22Rv1 (cell line): ENCODE measurements at regions not wholly inside any gene's neighbourhood (a gene's known extent, or its start where the extent isn't known, plus 50 kb on each side); places are given as distances from the start of the nearest gene placed in this dataset.

ENCODE experiments used
- CTCF ChIP-seq: fragments of 450-650 bp; IDR thresholded peaks from 2 replicates; pipeline ENCODE4 v1.5.1; 2017; ENCODE audit warnings: mild to moderate bottlenecking
- ZFX ChIP-seq: fragments of 450-650 bp; IDR thresholded peaks from 2 replicates; pipeline ENCODE4 v1.6.1; 2017; ENCODE audit warnings: antibody characterized with exemption, borderline replicate concordance

DNA sequence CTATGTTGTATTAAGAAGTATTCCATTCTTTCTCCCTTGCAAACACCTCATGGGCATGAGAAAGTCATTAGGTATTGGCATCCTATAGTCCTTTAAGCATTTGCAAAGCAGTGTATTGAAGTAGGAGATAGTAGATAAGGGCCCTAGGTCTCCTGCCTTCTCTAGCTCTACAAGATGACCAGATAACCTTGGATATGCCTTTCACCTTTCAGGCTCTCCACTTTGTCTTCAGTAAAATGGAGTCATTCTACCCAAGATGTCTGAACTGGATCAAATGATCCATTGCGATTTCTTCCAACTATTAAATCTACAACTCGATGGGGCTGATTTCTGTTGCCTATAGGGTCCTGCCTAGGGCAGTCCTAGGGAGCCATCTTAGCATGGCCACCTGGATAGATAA is 132.1 kb upstream of the BTG1 start:
- TF ChIP-seq CTCF (no peak), ZFX (no peak)
